Adrenal gland (tissue), 9 donors: ENCODE measurements at regions not wholly inside any gene's neighbourhood (a gene's known extent, or its start where the extent isn't known, plus 50 kb on each side); places are given as distances from the start of the nearest gene placed in this dataset.
A peak's percentile ranks its signal among the peaks of the same experiment; 100 is the strongest.
"Not testable (repeated sequence)": the region's sequence is repeated elsewhere in the genome, so short reads cannot be mapped to it uniquely, and the experiment has no call there.

Experiments
- DNase-seq, 7 donors: peaks; one replicate each; pipeline ENCODE4 v3.0.0-alpha.2; 2019 to 2020
- H3K27ac ChIP-seq, 5 donors: fragments of 200-600 bp; sonication (generic) in 4 of 5; 1 replicate in 3 of 5; 2 replicates in 2 of 5; pipeline versions ENCODE4 v1.5.1 to v1.8.0; 2016 to 2020; ENCODE audit warnings: mild to moderate bottlenecking in 1 of 5
- H3K27me3 ChIP-seq: fragments of 200-600 bp; 2 replicates; pipeline ENCODE4 v1.8.0; 2021
- H3K36me3 ChIP-seq, 2 donors: fragments of 200-600 bp; replicated peaks in 1 of 2; 1 replicate in 1 of 2; 2 replicates in 1 of 2; pipeline versions ENCODE4 v1.5.1 to v1.8.0; 2018 to 2022
- H3K4me1 ChIP-seq, 2 donors: fragments of 200-600 bp; replicated peaks in 1 of 2; 1 replicate in 1 of 2; 2 replicates in 1 of 2; pipeline versions ENCODE4 v1.5.1 to v1.8.0; 2018 to 2021
- H3K4me3 ChIP-seq, 4 donors: fragments of 200-600 bp; sonication (generic) in 3 of 4; one replicate each; pipeline ENCODE4 v1.5.1; 2016 to 2018
- H3K9me3 ChIP-seq, 3 donors: fragments of 200-600 bp; sonication (generic) in 1 of 3; replicated peaks in 1 of 3; 1 replicate in 2 of 3; 2 replicates in 1 of 3; pipeline versions ENCODE4 v1.5.1 to v1.8.0; 2016 to 2021
- CTCF ChIP-seq, 6 experiments: fragments of 450-650 bp in 4 of 6; fragments of 200-600 bp in 2 of 6; sonication (generic) in 1 of 6; IDR thresholded peaks; 1 replicate in 5 of 6; 2 replicates in 1 of 6; pipeline versions ENCODE4 v1.5.1 to v1.8.0; 2016 to 2021; ENCODE audit warnings: antibody characterized with exemption in 6 of 6, mild to moderate bottlenecking in 2 of 6, moderate library complexity in 1 of 6
- POLR2A ChIP-seq, 2 donors: fragments of 450-650 bp; IDR thresholded peaks; one replicate each; pipeline ENCODE4 v1.6.1; 2017; ENCODE audit warnings: antibody characterized with exemption in 2 of 2, mild to moderate bottlenecking in 2 of 2, moderate library complexity in 1 of 2
- WGBS, 4 donors: extraction: QIAGEN DNeasy Blood & Tissue Kit in 2 of 4; methylation state at CpG; one replicate each; pipeline versions ENCODE4 v1.1.5 to v1.1.7; 2013 to 2017; 5-methylcytosine and 5-hydroxymethylcytosine counted together
- intact Hi-C, 2 donors: fragments of 100-400 bp; cut with DNase I; formaldehyde crosslinking; loops; one replicate each; pipeline versions ENCODE4 v1.14.1 to v1.15.0; 2022 to 2023
- donor health status: healthy with polysubstance abuse.
- donor health status: Bipolar disorder and iron deficiency.
- donor health status: DM: yes; HTN: yes; CAD: no.
- donor health status: DM: no; HTN: no; CAD: no.
- donor health status: DM: no; HTN: no; CAD: no.

- H3K4me1 ChIP-seq, result peaks cover 0 to 14% of the 10 kb centered on the region in 2 donors
- H3K4me3 ChIP-seq, result no peak overlapping the region
- no peaks in the 10 kb centered on the region for H3K27me3 ChIP-seq
- 54 to 60% (median 56%) methylated on average over 5 of the region's 5 CpGs for WGBS, 4 donors
- intact Hi-C loops, result no loop called here
- H3K9me3 ChIP-seq, result peaks cover 0 to 7% (median 0%) of the 10 kb centered on the region in 3 donors
- peak overlapping the region in 2 of 5 donors; percentile 45 to 62 for H3K27ac ChIP-seq
- DNase-seq, result peak; percentile 39 to 76 (median 66)
- no peaks in the 10 kb centered on the region for H3K36me3 ChIP-seq
- TF ChIP-seq POLR2A (IDR thresholded peaks at IDR 0.05) (no peak), CTCF (IDR thresholded peaks at IDR 0.05) (no peak)
These were observed 106.9 kb upstream of the ATL2 start for GRCh38 chr2:38483776-38484501.

- intact Hi-C loops, DNase-seq: not testable (repeated sequence)
- 81 to 89% (median 86%) methylated on average over 6 of the region's 6 CpGs for WGBS, 4 donors
These were observed 105.6 kb upstream of the ATL2 start for GRCh38 chr2:38482710-38483109.

GRCh38 chr2:38480617-38481016, 103.5 kb upstream of the ATL2 start:
- Histone ChIP-seq H3K4me3 (no peak overlapping the region), H3K27me3 (no peaks in the 10 kb centered on the region), H3K9me3 (peaks cover 0 to 7% (median 0%) of the 10 kb centered on the region in 3 donors), H3K4me1 (peaks cover 0 to 7% of the 10 kb centered on the region in 2 donors), H3K27ac (no peak overlapping the region), H3K36me3 (no peaks in the 10 kb centered on the region)
- no peak for DNase-seq
- intact Hi-C loops, result no loop called here
- TF ChIP-seq POLR2A (IDR thresholded peaks at IDR 0.05) (no peak), CTCF (IDR thresholded peaks at IDR 0.05) (no peak)

More at GRCh38 chr2:38482710-38483109, 105.6 kb upstream of the ATL2 start:
- not testable (repeated sequence) for H3K9me3 ChIP-seq, H3K27ac ChIP-seq, H3K36me3 ChIP-seq, H3K27me3 ChIP-seq, H3K4me3 ChIP-seq
- peaks cover 0 to 14% of the 10 kb centered on the region in 2 donors for H3K4me1 ChIP-seq

GRCh38 chr2:38477006-38477405, 99.9 kb upstream of the ATL2 start:
- 87 to 98% (median 92%) methylated on average over 2 of the region's 2 CpGs for WGBS, 4 donors
- Histone ChIP-seq H3K4me1 (no peaks in the 10 kb centered on the region), H3K9me3 (peaks cover 0 to 7% (median 0%) of the 10 kb centered on the region in 3 donors), H3K36me3 (no peaks in the 10 kb centered on the region), H3K4me3 (no peak overlapping the region), H3K27me3 (no peaks in the 10 kb centered on the region), H3K27ac (no peak overlapping the region)
- no peak for TF ChIP-seq POLR2A (IDR thresholded peaks at IDR 0.05)
- TF ChIP-seq CTCF (IDR thresholded peaks at IDR 0.05), result no peak
- intact Hi-C loops, result no loop called here
- no peak for DNase-seq

- H3K27me3 ChIP-seq, result no peaks in the 10 kb centered on the region
- H3K4me1 ChIP-seq, result no peaks in the 10 kb centered on the region
- no peaks in the 10 kb centered on the region for H3K36me3 ChIP-seq
- intact Hi-C loops, result no loop called here
- 84 to 95% (median 90%) methylated on average over 3 of the region's 3 CpGs for WGBS, 4 donors
- TF ChIP-seq POLR2A (IDR thresholded peaks at IDR 0.05), result no peak
- no peak for TF ChIP-seq CTCF (IDR thresholded peaks at IDR 0.05)
- no peak overlapping the region for H3K4me3 ChIP-seq
- H3K9me3 ChIP-seq, result peaks cover 0 to 3% (median 0%) of the 10 kb centered on the region in 3 donors
- no peak for DNase-seq
- no peak overlapping the region for H3K27ac ChIP-seq
These were observed 98.5 kb upstream of the ATL2 start for GRCh38 chr2:38475567-38475881.
